ENCODE measurements at regions not wholly inside any gene's neighbourhood (a gene's known extent, or its start where the extent isn't known, plus 50 kb on each side); places are given as distances from the start of the nearest gene placed in this dataset.

- intact Hi-C loops (cut with DNase I): no loop called here
- TF ChIP-seq CTCF (IDR thresholded peaks at IDR 0.05): no peak
- H3K27ac ChIP-seq: no peak overlapping the region
- H3K4me1 ChIP-seq: no peaks in the 10 kb centered on the region
- no peak overlapping the region for H3K4me3 ChIP-seq
- H3K9me3 ChIP-seq: no peaks in the 10 kb centered on the region
- FAIRE-seq (no peak), DNase-seq (no peak), ATAC-seq (no peak)
- no peaks in the 10 kb centered on the region for H3K27me3 ChIP-seq
- H3K36me3 ChIP-seq: no peaks in the 10 kb centered on the region
These were observed 110.7 kb upstream of the HNRNPA3 start for GRCh38 chr2:177101930-177102329.

- no peaks in the 10 kb centered on the region for H3K9me3 ChIP-seq
- FAIRE-seq (no peak), DNase-seq (no peak)
These were observed 106.4 kb upstream of the HNRNPA3 start for GRCh38 chr2:177106212-177106611.

GRCh38 chr2:177108890-177109289, 103.7 kb upstream of the HNRNPA3 start:
- Histone ChIP-seq H3K4me3 (no peak overlapping the region), H3K4me1 (no peaks in the 10 kb centered on the region), H3K27me3 (no peaks in the 10 kb centered on the region), H3K27ac (no peak overlapping the region), H3K36me3 (no peaks in the 10 kb centered on the region), H3K9me3 (no peaks in the 10 kb centered on the region)
- intact Hi-C loops (cut with DNase I): no loop called here
- no peak for TF ChIP-seq CTCF (IDR thresholded peaks at IDR 0.05)
- FAIRE-seq (no peak), ATAC-seq (no peak), DNase-seq (no peak)
- WGBS, 2 donors: 62 to 71% methylated on average over 2 of the region's 2 CpGs

More at GRCh38 chr2:177106212-177106611, 106.4 kb upstream of the HNRNPA3 start:
- no peak for TF ChIP-seq CTCF (IDR thresholded peaks at IDR 0.05)
- 64 to 75% methylated on average over 2 of the region's 2 CpGs for WGBS, 2 donors
- Histone ChIP-seq H3K36me3 (no peaks in the 10 kb centered on the region), H3K27ac (no peak overlapping the region), H3K4me3 (no peak overlapping the region), H3K27me3 (no peaks in the 10 kb centered on the region), H3K4me1 (no peaks in the 10 kb centered on the region)
- ATAC-seq: no peak
- intact Hi-C loops (cut with DNase I): no loop called here

GRCh38 chr2:177114712-177115111, 97.9 kb upstream of the HNRNPA3 start:
- TF ChIP-seq CTCF (IDR thresholded peaks at IDR 0.05): no peak
- no peak overlapping the region for H3K27ac ChIP-seq
- H3K27me3 ChIP-seq: no peaks in the 10 kb centered on the region
- FAIRE-seq (no peak), DNase-seq (no peak), ATAC-seq (no peak)
- H3K4me3 ChIP-seq: no peak overlapping the region
- intact Hi-C loops (cut with DNase I): no loop called here
- H3K36me3 ChIP-seq: no peaks in the 10 kb centered on the region
- WGBS, 2 donors: 92 to 94% methylated on average over 5 of the region's 5 CpGs
- no peaks in the 10 kb centered on the region for H3K4me1 ChIP-seq
- no peaks in the 10 kb centered on the region for H3K9me3 ChIP-seq

- WGBS, 2 donors: 87 to 88% methylated on average over 3 of the region's 3 CpGs
- Histone ChIP-seq H3K9me3 (no peaks in the 10 kb centered on the region), H3K36me3 (no peaks in the 10 kb centered on the region), H3K4me1 (no peaks in the 10 kb centered on the region), H3K27me3 (no peaks in the 10 kb centered on the region), H3K27ac (no peak overlapping the region), H3K4me3 (no peak overlapping the region)
- ATAC-seq: no peak
- intact Hi-C loops (cut with DNase I): no loop called here
- DNase-seq: no peak
- TF ChIP-seq CTCF (IDR thresholded peaks at IDR 0.05): no peak
- FAIRE-seq: no peak
These were observed 94.8 kb upstream of the HNRNPA3 start for GRCh38 chr2:177117755-177118154.

Measured in pancreas (tissue), 10 donors.